ENCODE measurements at regions not wholly inside any gene's neighbourhood (a gene's known extent, or its start where the extent isn't known, plus 50 kb on each side); places are given as distances from the start of the nearest gene placed in this dataset.

- TF ChIP-seq CTCF (IDR thresholded peaks at IDR 0.05) (no peak), EP300 (IDR thresholded peaks at IDR 0.05) (no peak)
Observed at GRCh38 chr2:175256806-175257585, 75.5 kb upstream of the ATP5MC3 start.

Measured in esophagus muscularis mucosa (tissue), 3 donors.